NCI-H524 (cell line): ENCODE measurements at regions not wholly inside any gene's neighbourhood (a gene's known extent, or its start where the extent isn't known, plus 50 kb on each side); places are given as distances from the start of the nearest gene placed in this dataset.
"Not testable (repeated sequence)": the region's sequence is repeated elsewhere in the genome, so short reads cannot be mapped to it uniquely, and the experiment has no call there.

Experiments
- DNase-seq, 2 experiments: peaks; one replicate each; lab custom pipeline; 2025; lab: John Stamatoyannopoulos, UW

GRCh38 chr10:34058845-34059614, 724.6 kb upstream of the NRP1 start:
- no peak for DNase-seq

- not testable (repeated sequence) for DNase-seq
Observed at GRCh38 chr10:34055410-34055985, 721.0 kb upstream of the NRP1 start.

- no peak for DNase-seq
Observed at GRCh38 chr10:34049887-34050286, 715.4 kb upstream of the NRP1 start.

GRCh38 chr10:34049469-34049868, 715.0 kb upstream of the NRP1 start:
- no peak for DNase-seq

- no peak for DNase-seq
Observed at GRCh38 chr10:34047389-34047788, 712.9 kb upstream of the NRP1 start.

- peak; percentile 78 to 83 for DNase-seq
Observed at GRCh38 chr10:34046506-34047034, 712.1 kb upstream of the NRP1 start.

- no peak for DNase-seq
Observed at GRCh38 chr10:34045571-34046190, 711.2 kb upstream of the NRP1 start.

GRCh38 chr10:34041871-34042270, 707.4 kb upstream of the NRP1 start:
- no peak for DNase-seq

GRCh38 chr10:34037499-34037898, 703.0 kb upstream of the NRP1 start:
- DNase-seq = no peak

GRCh38 chr10:34035241-34035790, 700.8 kb upstream of the NRP1 start:
- not testable (repeated sequence) for DNase-seq

GRCh38 chr10:34033078-34033477, 698.6 kb upstream of the NRP1 start:
- DNase-seq = no peak

GRCh38 chr10:34032564-34032963, 698.1 kb upstream of the NRP1 start:
- DNase-seq = no peak

GRCh38 chr10:34031400-34031799, 696.9 kb upstream of the NRP1 start:
- DNase-seq = no peak

- no peak for DNase-seq
Observed at GRCh38 chr10:34029455-34029854, 695.0 kb upstream of the NRP1 start.

- no peak for DNase-seq
Observed at GRCh38 chr10:34028936-34029335, 694.5 kb upstream of the NRP1 start.

- DNase-seq = no peak
Observed at GRCh38 chr10:34024693-34025425, 690.4 kb upstream of the NRP1 start.

GRCh38 chr10:34024282-34024681, 689.8 kb upstream of the NRP1 start:
- DNase-seq = no peak

GRCh38 chr10:34022195-34022594, 687.7 kb upstream of the NRP1 start:
- no peak for DNase-seq

- DNase-seq = no peak
Observed at GRCh38 chr10:34018784-34019183, 684.3 kb upstream of the NRP1 start.

GRCh38 chr10:34018129-34018528, 683.7 kb upstream of the NRP1 start:
- no peak for DNase-seq

GRCh38 chr10:34017281-34017680, 682.8 kb upstream of the NRP1 start:
- no peak for DNase-seq

GRCh38 chr10:34016576-34016975, 682.1 kb upstream of the NRP1 start:
- no peak for DNase-seq
